ENCODE measurements at regions not wholly inside any gene's neighbourhood (a gene's known extent, or its start where the extent isn't known, plus 50 kb on each side); places are given as distances from the start of the nearest gene placed in this dataset.
A peak's percentile ranks its signal among the peaks of the same experiment; 100 is the strongest.

GRCh38 chr3:103440539-103441203 is 1005.9 kb downstream of the ZPLD1 start:
- DNase-seq (ENCODE audit: extremely low spot score, unreplicated experiment) = no peak
- no peaks in the 10 kb centered on the region for H3K4me1 Mint-ChIP-seq (ENCODE audit: unreplicated experiment)
- H3K4me3 Mint-ChIP-seq = no peak overlapping the region
- no peak overlapping the region for H3K27ac Mint-ChIP-seq
- H3K9me3 Mint-ChIP-seq = peaks cover 10% of the 10 kb centered on the region
- H3K36me3 Mint-ChIP-seq = no peaks in the 10 kb centered on the region
- TF ChIP-seq CTCF (conservative IDR thresholded peaks at IDR 0.05) = peak; percentile 70
- no peaks in the 10 kb centered on the region for H3K27me3 Mint-ChIP-seq

- H3K9me3 Mint-ChIP-seq = no peaks in the 10 kb centered on the region
- no peaks in the 10 kb centered on the region for H3K27me3 Mint-ChIP-seq
- DNase-seq (ENCODE audit: extremely low spot score, unreplicated experiment) = no peak
- TF ChIP-seq CTCF (conservative IDR thresholded peaks at IDR 0.05) = no peak
- H3K27ac Mint-ChIP-seq = peak overlapping the region; percentile 11
- no peaks in the 10 kb centered on the region for H3K4me1 Mint-ChIP-seq (ENCODE audit: unreplicated experiment)
- no peak overlapping the region for H3K4me3 Mint-ChIP-seq
- no peaks in the 10 kb centered on the region for H3K36me3 Mint-ChIP-seq
Measured at GRCh38 chr3:103446953-103447629, 1012.3 kb downstream of the ZPLD1 start.

- Mint-ChIP-seq H3K27ac (no peak overlapping the region), H3K4me1 (ENCODE audit: unreplicated experiment) (no peaks in the 10 kb centered on the region), H3K27me3 (no peaks in the 10 kb centered on the region), H3K36me3 (no peaks in the 10 kb centered on the region), H3K4me3 (no peak overlapping the region), H3K9me3 (peaks cover 4% of the 10 kb centered on the region)
- no peak for TF ChIP-seq CTCF (conservative IDR thresholded peaks at IDR 0.05)
- no peak for DNase-seq (ENCODE audit: extremely low spot score, unreplicated experiment)
Measured at GRCh38 chr3:103453152-103453551, 1018.3 kb downstream of the ZPLD1 start.

- TF ChIP-seq CTCF (conservative IDR thresholded peaks at IDR 0.05) = no peak
- peak overlapping the region; percentile 16 for H3K27ac Mint-ChIP-seq
- H3K4me1 Mint-ChIP-seq (ENCODE audit: unreplicated experiment) = no peaks in the 10 kb centered on the region
- peaks cover 4% of the 10 kb centered on the region for H3K9me3 Mint-ChIP-seq
- no peaks in the 10 kb centered on the region for H3K36me3 Mint-ChIP-seq
- DNase-seq (ENCODE audit: extremely low spot score, unreplicated experiment) = no peak
- peak overlapping the region; percentile 6 for H3K4me3 Mint-ChIP-seq
- no peaks in the 10 kb centered on the region for H3K27me3 Mint-ChIP-seq
Measured at GRCh38 chr3:103459815-103460214, 1025.0 kb downstream of the ZPLD1 start.

- Mint-ChIP-seq H3K4me3 (no peak overlapping the region), H3K9me3 (no peaks in the 10 kb centered on the region), H3K27ac (no peak overlapping the region), H3K36me3 (no peaks in the 10 kb centered on the region), H3K4me1 (ENCODE audit: unreplicated experiment) (no peaks in the 10 kb centered on the region), H3K27me3 (no peaks in the 10 kb centered on the region)
- no peak for TF ChIP-seq CTCF (conservative IDR thresholded peaks at IDR 0.05)
- DNase-seq (ENCODE audit: extremely low spot score, unreplicated experiment) = no peak
Measured at GRCh38 chr3:103470498-103470897, 1035.7 kb downstream of the ZPLD1 start.

Measured in type B pancreatic cell (in vitro differentiated cells).